Dermis blood vessel endothelial cell (primary cell): ENCODE measurements at regions not wholly inside any gene's neighbourhood (a gene's known extent, or its start where the extent isn't known, plus 50 kb on each side); places are given as distances from the start of the nearest gene placed in this dataset.
"Not testable (repeated sequence)": the region's sequence is repeated elsewhere in the genome, so short reads cannot be mapped to it uniquely, and the experiment has no call there.

ENCODE experiments used
- DNase-seq: peaks from one replicate; pipeline ENCODE4 v3.0.0; 2010

DNA sequence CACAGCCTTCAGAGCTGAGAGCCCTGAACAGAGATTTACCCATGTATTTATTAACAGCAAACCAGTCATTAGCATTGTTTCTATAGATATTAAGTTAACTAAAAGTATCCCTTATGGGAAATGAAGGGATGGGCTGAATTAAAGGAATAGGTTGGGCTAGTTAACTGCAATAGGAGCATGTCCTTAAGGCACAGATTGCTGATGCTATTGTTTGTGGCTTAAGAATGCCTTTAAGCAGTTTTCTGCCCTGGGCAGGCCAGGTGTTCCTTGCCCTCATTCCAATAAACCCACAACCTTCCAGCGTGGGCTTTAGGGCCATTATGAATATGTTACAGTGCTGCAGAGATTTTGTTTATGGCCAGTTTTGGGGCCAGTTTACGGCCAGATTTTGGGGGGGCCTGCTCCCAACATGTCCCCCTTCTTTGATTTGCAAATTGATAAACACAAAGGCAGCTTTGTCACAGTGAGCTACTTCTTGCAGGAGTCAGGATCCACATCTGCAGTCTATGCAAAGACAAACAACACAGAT lies 61.2 kb upstream of the FMNL2 start:
- not testable (repeated sequence) for DNase-seq

DNA sequence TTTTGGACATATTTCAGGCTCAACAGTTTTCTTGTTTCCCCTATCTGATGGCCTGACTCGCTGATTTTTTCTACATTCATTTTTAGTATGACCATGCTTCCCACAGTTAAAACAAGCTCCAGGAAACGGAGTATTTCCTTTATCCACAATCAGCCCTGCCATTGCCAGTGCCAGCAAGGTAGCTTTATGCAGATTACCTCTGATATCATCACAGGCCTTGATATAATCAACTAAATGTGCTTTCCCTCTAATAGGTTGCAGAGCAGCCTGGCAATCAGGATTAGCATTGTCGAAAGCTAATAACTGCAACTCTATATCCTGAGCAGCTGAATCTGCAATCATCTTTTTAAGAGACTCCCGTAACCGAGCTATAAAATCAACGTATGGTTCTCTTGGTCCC lies 57.1 kb upstream of the FMNL2 start:
- DNase-seq, result not testable (repeated sequence)

GRCh38 chr2:152278526-152278925 lies 56.4 kb upstream of the FMNL2 start:
- DNase-seq, result no peak

DNA sequence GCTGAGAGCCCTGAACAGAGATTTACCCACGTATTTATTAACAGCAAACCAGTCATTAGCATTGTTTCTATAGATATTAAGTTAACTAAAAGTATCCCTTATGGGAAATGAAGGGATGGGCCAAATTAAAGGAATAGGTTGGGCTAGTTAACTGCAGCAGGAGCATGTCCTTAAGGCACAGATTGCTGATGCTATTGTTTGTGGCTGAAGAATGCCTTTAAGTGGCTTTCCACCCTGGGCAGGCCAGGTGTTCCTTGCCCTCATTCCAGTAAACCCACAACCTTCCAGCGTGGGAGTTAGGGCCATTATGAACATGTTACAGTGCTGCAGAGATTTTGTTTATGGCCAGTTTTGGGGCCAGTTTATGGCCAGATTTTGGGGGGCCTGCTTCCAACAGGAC lies 55.6 kb upstream of the FMNL2 start:
- DNase-seq, result not testable (repeated sequence)

GRCh38 chr2:152280780-152281179 lies 54.2 kb upstream of the FMNL2 start:
- no peak for DNase-seq

- DNase-seq, result no peak
Measured at GRCh38 chr2:152283392-152283791, 51.6 kb upstream of the FMNL2 start.

DNA sequence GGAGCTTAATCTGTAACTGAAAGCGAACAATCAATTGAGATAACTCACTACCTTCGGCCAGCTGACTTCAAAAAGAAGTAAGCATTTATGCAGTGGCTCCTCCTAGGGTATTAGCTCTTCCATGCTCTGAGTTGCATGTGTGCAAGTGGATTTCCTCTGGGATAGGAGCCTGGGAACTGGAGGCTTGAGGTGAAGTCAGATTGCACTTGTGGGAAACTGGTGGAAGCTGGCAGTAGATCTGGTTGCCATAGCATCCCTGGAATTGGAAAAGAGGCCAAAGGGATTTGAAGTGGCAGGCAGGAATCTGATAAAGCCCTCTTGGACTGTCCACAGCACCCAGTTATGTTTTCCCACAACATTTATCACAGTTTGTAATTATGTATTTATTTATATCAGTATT lies 50.6 kb upstream of the FMNL2 start:
- DNase-seq, result no peak
